Astrocyte of the cerebellum (primary cell): ENCODE measurements at regions not wholly inside any gene's neighbourhood (a gene's known extent, or its start where the extent isn't known, plus 50 kb on each side); places are given as distances from the start of the nearest gene placed in this dataset.

Experiments
- DNase-seq: peaks from one replicate; pipeline ENCODE4 v3.0.0-alpha.2; 2011; ENCODE audit warnings: low read depth
- H3K4me3 ChIP-seq: 2 replicates; pipeline ENCODE4 v1.5.1; 2011; ENCODE audit warnings: mild to moderate bottlenecking, low read depth, low read length, moderate library complexity
- CTCF ChIP-seq: IDR thresholded peaks from 2 replicates; pipeline ENCODE4 v1.5.1; 2012; ENCODE audit warnings: low read length, low read depth, moderate library complexity, mild to moderate bottlenecking; ENCODE audit errors: missing control alignments
- in situ Hi-C: cut with HindIII; loops from 2 replicates; pipeline ENCODE4 v1.10.0; 2017; ENCODE audit warnings: low sequenced_read_pairs

DNA sequence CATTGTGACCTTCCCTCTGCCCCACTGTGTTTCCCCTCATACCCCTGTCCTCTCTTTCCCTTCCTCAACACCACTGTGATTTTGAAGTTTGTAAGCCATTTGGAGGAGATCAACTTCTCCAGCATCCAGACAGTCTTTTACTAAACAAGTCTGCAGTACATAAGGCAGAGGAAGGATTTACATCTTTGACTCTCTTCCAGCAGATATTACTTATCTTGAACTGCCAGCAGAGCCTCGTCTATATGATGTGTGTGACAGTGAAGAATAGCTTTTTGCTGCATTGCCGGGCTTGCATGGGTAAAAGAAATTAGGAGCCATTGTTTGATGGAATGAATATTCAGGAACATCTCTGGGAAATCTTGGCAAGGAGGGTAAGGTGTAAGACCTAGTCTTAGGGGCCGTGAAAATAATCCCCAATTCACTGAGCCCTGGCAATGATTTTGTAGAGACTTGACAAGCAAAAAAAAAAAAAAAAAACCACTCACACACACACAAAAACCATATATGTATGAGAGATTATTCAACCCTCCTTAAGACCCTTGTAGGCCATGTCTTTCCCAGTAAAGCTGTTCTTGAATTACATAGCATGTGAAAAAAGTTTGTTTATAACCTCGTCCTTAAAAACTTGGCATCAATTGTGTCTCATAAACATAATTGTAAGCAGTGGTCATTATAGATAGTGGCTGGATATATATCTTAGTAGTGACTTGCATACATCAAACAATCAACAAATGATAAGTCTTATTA is 903.9 kb downstream of the CDH11 start:
- no peak for DNase-seq
- TF ChIP-seq CTCF: no peak
- H3K4me3 ChIP-seq: no peak overlapping the region
- in situ Hi-C loops: no loop called here

DNA sequence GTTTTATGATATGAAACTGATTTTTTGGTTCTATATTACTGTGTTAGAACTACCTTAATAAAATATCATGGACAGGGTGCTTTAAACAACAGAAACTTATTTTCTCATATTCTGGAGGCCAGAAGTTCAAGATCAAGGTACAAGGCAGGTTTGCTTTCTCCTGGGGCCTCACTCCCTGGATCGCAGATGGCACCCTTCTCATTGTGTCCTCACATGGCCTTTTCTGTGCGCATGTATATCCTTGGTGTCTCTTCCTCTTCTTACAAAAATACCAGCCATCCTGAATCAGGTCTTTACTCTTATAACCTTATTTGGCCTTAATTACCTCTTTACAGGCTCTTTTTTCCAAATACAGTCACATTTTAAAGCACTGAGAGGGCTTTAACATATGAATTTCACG is 906.1 kb downstream of the CDH11 start:
- in situ Hi-C loops: no loop called here
- DNase-seq: no peak
- TF ChIP-seq CTCF: no peak
- no peak overlapping the region for H3K4me3 ChIP-seq

DNA sequence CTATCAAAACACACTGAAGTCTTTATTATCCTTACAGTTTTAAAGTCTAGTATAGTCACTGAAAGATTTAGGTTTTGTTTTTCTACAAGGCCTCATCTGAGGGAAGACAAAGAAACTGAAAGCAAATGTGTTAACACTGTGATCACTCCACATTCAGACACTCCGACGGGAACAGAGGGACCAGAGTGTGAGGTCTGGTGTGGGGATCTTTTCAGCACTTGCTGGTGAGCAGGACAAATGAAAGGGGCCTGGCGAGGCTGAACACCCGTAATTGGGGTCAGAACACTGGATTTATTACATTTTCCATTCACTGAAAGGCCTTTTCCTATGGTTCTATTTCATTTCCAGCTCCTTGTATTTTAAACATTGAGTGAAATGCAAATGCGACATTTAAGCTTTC is 910.5 kb downstream of the CDH11 start:
- DNase-seq: no peak
- no peak for TF ChIP-seq CTCF
- in situ Hi-C loops: no loop called here
- no peak overlapping the region for H3K4me3 ChIP-seq

DNA sequence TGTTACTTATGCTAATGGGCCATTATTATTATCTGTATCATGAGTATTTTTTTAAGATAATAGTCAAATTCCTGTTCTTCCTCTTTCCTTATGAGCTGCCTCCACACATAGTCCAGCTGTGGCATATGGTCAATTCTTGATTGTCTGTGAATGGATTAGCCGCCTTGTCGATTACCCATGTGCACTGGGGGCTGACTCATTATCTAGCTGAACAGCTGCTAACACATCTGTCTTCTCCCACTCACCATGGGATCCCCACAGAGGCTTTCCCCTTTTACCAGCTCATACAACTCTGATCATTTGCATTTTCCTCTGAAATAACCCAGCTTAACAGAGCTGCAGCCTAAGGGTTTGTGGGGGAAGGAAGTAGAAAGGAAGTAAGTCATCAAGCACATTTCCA is 915.0 kb downstream of the CDH11 start:
- in situ Hi-C loops: no loop called here
- no peak for TF ChIP-seq CTCF
- DNase-seq: no peak
- H3K4me3 ChIP-seq: no peak overlapping the region

- no peak overlapping the region for H3K4me3 ChIP-seq
- DNase-seq: no peak
- in situ Hi-C loops: no loop called here
- no peak for TF ChIP-seq CTCF
These were observed 918.7 kb downstream of the CDH11 start for GRCh38 chr16:64203126-64203525.

- DNase-seq: no peak
- no peak overlapping the region for H3K4me3 ChIP-seq
- in situ Hi-C loops: no loop called here
- no peak for TF ChIP-seq CTCF
These were observed 919.3 kb downstream of the CDH11 start for GRCh38 chr16:64202571-64202970.
